DOHH2 (cell line): ENCODE measurements at regions not wholly inside any gene's neighbourhood (a gene's known extent, or its start where the extent isn't known, plus 50 kb on each side); places are given as distances from the start of the nearest gene placed in this dataset.
"Not testable (repeated sequence)": the region's sequence is repeated elsewhere in the genome, so short reads cannot be mapped to it uniquely, and the experiment has no call there.

Experiments
- H3F3A ChIP-seq: fragments of 200-600 bp; sonication (generic), shearing (Covaris generic); 2 replicates; pipeline ENCODE4 v1.6.0; 2016; ENCODE audit warnings: antibody characterized with exemption, mild to moderate bottlenecking; ENCODE audit not compliant: control insufficient read depth, insufficient read depth
- H3K27ac ChIP-seq: fragments of 200-600 bp; sonication (generic); 2 replicates; pipeline ENCODE4 v1.5.1; 2014; ENCODE audit warnings: low read depth, mild to moderate bottlenecking, low read length, moderate library complexity
- H3K27me3 ChIP-seq: fragments of 200-600 bp; sonication (generic); 2 replicates; pipeline ENCODE4 v1.6.1; 2014; ENCODE audit warnings: mild to moderate bottlenecking, low read length, mixed read lengths; ENCODE audit not compliant: control insufficient read depth
- H3K36me3 ChIP-seq: fragments of 200-600 bp; sonication (generic); 2 replicates; pipeline ENCODE4 v1.6.1; 2014; ENCODE audit warnings: mild to moderate bottlenecking, low read length, moderate library complexity, mixed read lengths; ENCODE audit not compliant: control insufficient read depth
- H3K4me1 ChIP-seq: fragments of 200-600 bp; sonication (generic); 2 replicates; pipeline ENCODE4 v1.6.1; 2014; ENCODE audit warnings: mild to moderate bottlenecking, low read length, mixed read lengths; ENCODE audit not compliant: control insufficient read depth
- H3K4me2 ChIP-seq: fragments of 200-600 bp; sonication (generic); 2 replicates; pipeline ENCODE4 v1.6.0; 2014; ENCODE audit warnings: mild to moderate bottlenecking, low read length, moderate library complexity
- H3K4me3 ChIP-seq: fragments of 200-600 bp; sonication (generic); 2 replicates; pipeline ENCODE4 v1.5.1; 2014; ENCODE audit warnings: mild to moderate bottlenecking, low read length, mixed read lengths
- H3K79me2 ChIP-seq: fragments of 200-600 bp; sonication (generic); 2 replicates; pipeline ENCODE4 v1.6.1; 2014; ENCODE audit warnings: mild to moderate bottlenecking, low read length, mixed read lengths; ENCODE audit not compliant: control insufficient read depth
- H3K9me2 ChIP-seq: fragments of 200-600 bp; sonication (generic); replicated peaks from 2 replicates; pipeline ENCODE4 v1.6.1; 2014; ENCODE audit warnings: mild to moderate bottlenecking, low read length, mixed read lengths; ENCODE audit not compliant: control insufficient read depth
- H3K9me3 ChIP-seq: fragments of 200-600 bp; sonication (generic); 2 replicates; pipeline ENCODE4 v1.6.1; 2014; ENCODE audit warnings: antibody characterized with exemption, low read length, mixed read lengths; ENCODE audit not compliant: control insufficient read depth, insufficient read depth
- H4K20me1 ChIP-seq: fragments of 200-600 bp; sonication (generic); 2 replicates; pipeline ENCODE4 v1.6.0; 2014; ENCODE audit warnings: low read depth, mild to moderate bottlenecking, antibody characterized with exemption, low read length, moderate library complexity; ENCODE audit not compliant: control insufficient read depth, insufficient read depth
- EZH2phosphoT487 ChIP-seq: fragments of 200-600 bp; sonication (generic); IDR thresholded peaks from 2 replicates; pipeline ENCODE4 v1.6.1; 2017; ENCODE audit warnings: borderline replicate concordance, mild to moderate bottlenecking, antibody characterized with exemption, low read length, moderate library complexity, mixed read lengths
- TF ChIP-seq, protein P1 (sequence below): fragments of 200-600 bp; sonication (generic); IDR thresholded peaks from one replicate; pipeline ENCODE4 v1.5.1; 2014; ENCODE audit warnings: antibody characterized with exemption, mild to moderate bottlenecking, low read depth, low read length; ENCODE audit not compliant: poor library complexity, severe bottlenecking

DNA sequence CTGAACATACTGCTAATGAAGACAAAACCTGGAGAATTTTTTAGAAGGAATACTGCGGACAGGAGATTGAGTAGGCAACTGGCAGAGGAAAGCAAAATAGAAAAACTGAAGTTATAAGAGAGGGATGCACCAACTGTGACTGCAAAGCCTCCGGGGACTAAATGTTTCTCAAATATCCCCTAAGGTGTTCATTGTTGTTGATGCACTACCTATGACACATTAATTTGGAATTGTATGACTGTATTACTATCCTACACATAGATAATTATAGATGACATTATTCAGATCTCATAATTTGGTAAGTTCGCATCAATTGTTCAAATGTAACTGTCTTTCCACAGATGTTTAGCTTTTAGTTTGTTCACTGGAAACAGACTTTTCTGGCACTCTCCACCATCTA lies 341.1 kb downstream of the MMUT start:
- no peak overlapping the region for H3K4me2 ChIP-seq
- H4K20me1 ChIP-seq: no peaks in the 10 kb centered on the region
- H3K27me3 ChIP-seq: no peaks in the 10 kb centered on the region
- no peaks in the 10 kb centered on the region for H3K9me2 ChIP-seq
- H3K4me1 ChIP-seq: no peaks in the 10 kb centered on the region
- no peaks in the 10 kb centered on the region for H3K9me3 ChIP-seq
- H3F3A ChIP-seq: no peaks in the 10 kb centered on the region
- TF ChIP-seq, protein P1, sequence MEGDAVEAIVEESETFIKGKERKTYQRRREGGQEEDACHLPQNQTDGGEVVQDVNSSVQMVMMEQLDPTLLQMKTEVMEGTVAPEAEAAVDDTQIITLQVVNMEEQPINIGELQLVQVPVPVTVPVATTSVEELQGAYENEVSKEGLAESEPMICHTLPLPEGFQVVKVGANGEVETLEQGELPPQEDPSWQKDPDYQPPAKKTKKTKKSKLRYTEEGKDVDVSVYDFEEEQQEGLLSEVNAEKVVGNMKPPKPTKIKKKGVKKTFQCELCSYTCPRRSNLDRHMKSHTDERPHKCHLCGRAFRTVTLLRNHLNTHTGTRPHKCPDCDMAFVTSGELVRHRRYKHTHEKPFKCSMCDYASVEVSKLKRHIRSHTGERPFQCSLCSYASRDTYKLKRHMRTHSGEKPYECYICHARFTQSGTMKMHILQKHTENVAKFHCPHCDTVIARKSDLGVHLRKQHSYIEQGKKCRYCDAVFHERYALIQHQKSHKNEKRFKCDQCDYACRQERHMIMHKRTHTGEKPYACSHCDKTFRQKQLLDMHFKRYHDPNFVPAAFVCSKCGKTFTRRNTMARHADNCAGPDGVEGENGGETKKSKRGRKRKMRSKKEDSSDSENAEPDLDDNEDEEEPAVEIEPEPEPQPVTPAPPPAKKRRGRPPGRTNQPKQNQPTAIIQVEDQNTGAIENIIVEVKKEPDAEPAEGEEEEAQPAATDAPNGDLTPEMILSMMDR: no peak
- TF ChIP-seq EZH2phosphoT487: no peak
- no peaks in the 10 kb centered on the region for H3K36me3 ChIP-seq
- H3K27ac ChIP-seq: no peak overlapping the region
- H3K4me3 ChIP-seq: no peak overlapping the region
- no peaks in the 10 kb centered on the region for H3K79me2 ChIP-seq

DNA sequence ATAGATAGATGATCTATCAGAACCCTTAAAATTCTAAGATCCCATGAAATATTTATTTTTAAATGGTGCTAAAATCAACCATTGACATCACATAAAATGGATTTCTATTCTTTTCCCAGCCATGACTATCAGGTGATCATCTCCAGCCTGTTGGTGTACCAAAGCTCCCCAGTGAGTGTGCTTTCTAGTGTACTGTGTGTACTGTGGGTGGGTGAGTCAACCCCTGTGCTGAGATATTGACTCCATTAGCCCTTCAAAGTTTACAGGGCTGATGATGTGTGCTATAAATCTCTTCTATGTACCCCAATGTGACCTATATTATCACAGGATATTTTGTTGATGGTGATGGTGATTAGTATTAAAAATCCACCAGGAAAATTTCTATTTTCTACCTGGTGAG lies 344.6 kb downstream of the MMUT start:
- Histone ChIP-seq H3K79me2 (no peaks in the 10 kb centered on the region), H4K20me1 (no peaks in the 10 kb centered on the region), H3K27ac (no peak overlapping the region), H3K9me3 (no peaks in the 10 kb centered on the region), H3K9me2 (no peaks in the 10 kb centered on the region), H3K4me3 (no peak overlapping the region), H3K27me3 (no peaks in the 10 kb centered on the region), H3K36me3 (no peaks in the 10 kb centered on the region), H3K4me1 (no peaks in the 10 kb centered on the region), H3K4me2 (no peak overlapping the region), H3F3A (no peaks in the 10 kb centered on the region)
- TF ChIP-seq, protein P1: no peak
- no peak for TF ChIP-seq EZH2phosphoT487

DNA sequence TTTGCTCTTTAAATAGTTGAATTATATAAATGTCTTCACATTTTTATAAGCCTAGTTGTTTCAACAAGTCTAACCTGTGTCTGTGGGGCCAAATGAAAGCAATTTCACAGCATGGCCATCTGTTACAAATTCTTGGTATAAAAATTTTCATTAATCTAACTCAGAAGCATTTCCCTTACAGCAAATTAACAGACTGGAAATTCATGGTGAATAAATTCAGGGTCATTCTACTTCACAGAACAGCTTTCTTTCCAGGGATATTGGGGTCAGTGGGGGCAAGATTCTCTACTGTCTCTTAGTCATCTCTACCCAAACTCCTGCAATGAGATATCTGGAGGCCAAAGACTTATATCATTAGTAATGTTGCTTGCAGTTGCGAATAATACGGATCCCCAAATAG lies 352.1 kb downstream of the MMUT start:
- H3K27ac ChIP-seq: no peak overlapping the region
- no peaks in the 10 kb centered on the region for H3K4me1 ChIP-seq
- no peak overlapping the region for H3K4me3 ChIP-seq
- H3F3A ChIP-seq: no peaks in the 10 kb centered on the region
- H3K27me3 ChIP-seq: no peaks in the 10 kb centered on the region
- H3K9me3 ChIP-seq: no peaks in the 10 kb centered on the region
- no peaks in the 10 kb centered on the region for H4K20me1 ChIP-seq
- no peak overlapping the region for H3K4me2 ChIP-seq
- no peaks in the 10 kb centered on the region for H3K9me2 ChIP-seq
- no peaks in the 10 kb centered on the region for H3K36me3 ChIP-seq
- TF ChIP-seq EZH2phosphoT487: no peak
- TF ChIP-seq, protein P1: no peak
- H3K79me2 ChIP-seq: no peaks in the 10 kb centered on the region

DNA sequence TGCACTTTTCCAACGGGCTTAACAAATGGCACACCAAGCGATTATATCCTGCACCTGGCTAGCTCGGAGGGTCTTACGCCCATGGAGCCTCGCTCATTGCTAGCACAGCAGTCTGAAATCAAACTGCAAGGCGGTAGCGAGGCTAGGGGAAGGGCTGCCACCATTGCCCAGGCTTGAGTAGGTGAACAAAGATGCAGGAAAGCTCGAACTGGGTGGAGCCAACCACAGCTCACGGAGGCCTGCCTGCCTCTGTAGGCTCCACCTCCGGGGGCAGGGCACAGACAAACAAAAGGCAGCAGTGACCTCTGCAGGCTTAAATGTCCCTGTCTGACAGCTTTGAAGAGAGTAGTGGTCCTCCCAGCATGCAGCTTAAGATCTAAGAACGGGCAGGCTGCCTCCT lies 365.4 kb downstream of the MMUT start:
- not testable (repeated sequence) for H3K27me3 ChIP-seq, H3F3A ChIP-seq, H3K79me2 ChIP-seq, H3K27ac ChIP-seq, H3K4me1 ChIP-seq, H3K9me2 ChIP-seq, H4K20me1 ChIP-seq, H3K4me2 ChIP-seq, H3K36me3 ChIP-seq, H3K9me3 ChIP-seq, H3K4me3 ChIP-seq
